Astrocyte (in vitro differentiated cells and primary cell): ENCODE measurements at regions not wholly inside any gene's neighbourhood (a gene's known extent, or its start where the extent isn't known, plus 50 kb on each side); places are given as distances from the start of the nearest gene placed in this dataset.

Source experiments
- DNase-seq: peaks from one replicate; pipeline ENCODE4 v3.0.0-alpha.2; 2010; ENCODE audit warnings: low read depth
- FAIRE-seq: peaks from 2 replicates; lab custom pipeline; 2011; peaks lifted over from hg19 to GRCh38; lab: Jason Lieb, UNC
- H2AFZ ChIP-seq: 2 replicates; pipeline ENCODE4 v1.6.0; 2012; ENCODE audit warnings: low read depth, low read length, inconsistent platforms
- H3K27ac ChIP-seq: 2 replicates; pipeline ENCODE4 v1.5.1; 2011; ENCODE audit warnings: low read depth, low read length, inconsistent platforms
- H3K27me3 ChIP-seq: 2 replicates; pipeline ENCODE4 v1.6.0; 2011; ENCODE audit warnings: low read length, inconsistent platforms; ENCODE audit not compliant: insufficient read depth
- H3K36me3 ChIP-seq: 2 replicates; pipeline ENCODE4 v1.5.1; 2011; ENCODE audit warnings: low read length, inconsistent platforms; ENCODE audit not compliant: insufficient read depth
- H3K4me1 ChIP-seq: 2 replicates; pipeline ENCODE4 v1.5.1; 2011; ENCODE audit warnings: low read length, inconsistent platforms; ENCODE audit not compliant: insufficient read depth
- H3K4me2 ChIP-seq: 2 replicates; pipeline ENCODE4 v1.6.0; 2012; ENCODE audit warnings: low read length, inconsistent platforms
- H3K4me3 ChIP-seq: 2 replicates; pipeline ENCODE4 v1.5.1; 2011; ENCODE audit warnings: low read depth, mild to moderate bottlenecking, low read length, inconsistent platforms; ENCODE audit not compliant: insufficient read depth
- H3K79me2 ChIP-seq: 2 replicates; pipeline ENCODE4 v1.6.0; 2012; ENCODE audit warnings: mild to moderate bottlenecking, low read length, inconsistent platforms; ENCODE audit not compliant: insufficient read depth
- H3K9ac ChIP-seq: 2 replicates; pipeline ENCODE4 v1.6.0; 2012; ENCODE audit warnings: mild to moderate bottlenecking, low read length, inconsistent platforms
- H3K9me3 ChIP-seq: 2 replicates; pipeline ENCODE4 v1.5.1; 2012; ENCODE audit warnings: low read depth, mild to moderate bottlenecking, low read length, inconsistent platforms; ENCODE audit not compliant: insufficient read depth
- H4K20me1 ChIP-seq: 2 replicates; pipeline ENCODE4 v1.6.0; 2012; ENCODE audit warnings: low read length, inconsistent platforms; ENCODE audit not compliant: insufficient read depth
- H3K27ac Mint-ChIP-seq: one replicate; pipeline ENCODE4 v1.8.0; 2021; ENCODE audit warnings: mild to moderate bottlenecking, mixed read lengths; ENCODE audit not compliant: unreplicated experiment
- H3K27me3 Mint-ChIP-seq: one replicate; pipeline ENCODE4 v1.8.0; 2021; ENCODE audit warnings: low read depth, mixed read lengths; ENCODE audit not compliant: unreplicated experiment
- H3K36me3 Mint-ChIP-seq: one replicate; pipeline ENCODE4 v1.8.0; 2021; ENCODE audit warnings: low read depth, mixed read lengths; ENCODE audit not compliant: unreplicated experiment
- H3K4me1 Mint-ChIP-seq: one replicate; pipeline ENCODE4 v1.8.0; 2021; ENCODE audit warnings: low read depth, mixed read lengths; ENCODE audit not compliant: unreplicated experiment
- H3K4me3 Mint-ChIP-seq: one replicate; pipeline ENCODE4 v1.8.0; 2021; ENCODE audit warnings: mild to moderate bottlenecking, moderate library complexity, mixed read lengths; ENCODE audit not compliant: unreplicated experiment
- H3K9me3 Mint-ChIP-seq: one replicate; pipeline ENCODE4 v1.8.0; 2021; ENCODE audit warnings: mild to moderate bottlenecking, mixed read lengths; ENCODE audit not compliant: unreplicated experiment
- EZH2 ChIP-seq: IDR thresholded peaks from 2 replicates; pipeline ENCODE4 v1.6.1; 2012; ENCODE audit warnings: mild to moderate bottlenecking, low read length, inconsistent platforms; ENCODE audit not compliant: insufficient read depth
- TF ChIP-seq, protein P1 (sequence below): IDR thresholded peaks from 2 replicates; pipeline ENCODE4 v1.5.1; 2011; ENCODE audit warnings: low read depth, mild to moderate bottlenecking, inconsistent platforms, low read length, moderate library complexity; ENCODE audit not compliant: insufficient read depth

DNA sequence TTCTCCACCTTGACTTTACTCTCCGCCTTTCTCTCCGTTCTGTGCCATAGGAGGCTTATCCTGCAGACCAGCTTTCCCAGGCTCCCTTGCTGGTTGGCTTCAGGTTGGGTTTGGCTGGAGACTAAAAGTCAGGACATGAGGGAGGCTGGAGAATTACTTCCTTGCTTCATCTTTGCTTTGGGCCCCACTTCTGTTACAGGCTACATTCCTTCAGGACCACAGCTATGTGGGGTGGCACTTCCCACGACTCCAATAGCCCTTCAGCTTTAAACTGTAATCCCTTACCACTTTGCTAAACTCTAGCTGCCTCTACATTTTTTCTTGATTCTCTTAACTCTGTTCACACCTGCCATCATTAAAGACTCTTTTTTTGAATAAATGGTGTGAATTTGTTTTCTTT is 186.7 kb upstream of the NR4A3 start:
- TF ChIP-seq EZH2 = no peak
- TF ChIP-seq, protein P1, sequence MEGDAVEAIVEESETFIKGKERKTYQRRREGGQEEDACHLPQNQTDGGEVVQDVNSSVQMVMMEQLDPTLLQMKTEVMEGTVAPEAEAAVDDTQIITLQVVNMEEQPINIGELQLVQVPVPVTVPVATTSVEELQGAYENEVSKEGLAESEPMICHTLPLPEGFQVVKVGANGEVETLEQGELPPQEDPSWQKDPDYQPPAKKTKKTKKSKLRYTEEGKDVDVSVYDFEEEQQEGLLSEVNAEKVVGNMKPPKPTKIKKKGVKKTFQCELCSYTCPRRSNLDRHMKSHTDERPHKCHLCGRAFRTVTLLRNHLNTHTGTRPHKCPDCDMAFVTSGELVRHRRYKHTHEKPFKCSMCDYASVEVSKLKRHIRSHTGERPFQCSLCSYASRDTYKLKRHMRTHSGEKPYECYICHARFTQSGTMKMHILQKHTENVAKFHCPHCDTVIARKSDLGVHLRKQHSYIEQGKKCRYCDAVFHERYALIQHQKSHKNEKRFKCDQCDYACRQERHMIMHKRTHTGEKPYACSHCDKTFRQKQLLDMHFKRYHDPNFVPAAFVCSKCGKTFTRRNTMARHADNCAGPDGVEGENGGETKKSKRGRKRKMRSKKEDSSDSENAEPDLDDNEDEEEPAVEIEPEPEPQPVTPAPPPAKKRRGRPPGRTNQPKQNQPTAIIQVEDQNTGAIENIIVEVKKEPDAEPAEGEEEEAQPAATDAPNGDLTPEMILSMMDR = no peak
- H3K36me3 ChIP-seq = no peaks in the 10 kb centered on the region
- no peaks in the 10 kb centered on the region for H3K9me3 ChIP-seq
- H3K27ac ChIP-seq = no peak overlapping the region
- Mint-ChIP-seq H3K9me3 (no peaks in the 10 kb centered on the region), H3K27me3 (no peaks in the 10 kb centered on the region), H3K4me1 (peaks cover 17% of the 10 kb centered on the region), H3K36me3 (no peaks in the 10 kb centered on the region), H3K27ac (peak overlapping the region; percentile 89), H3K4me3 (no peak overlapping the region)
- DNase-seq = peak; percentile 8
- H3K79me2 ChIP-seq = no peaks in the 10 kb centered on the region
- H4K20me1 ChIP-seq = no peaks in the 10 kb centered on the region
- no peak overlapping the region for H2AFZ ChIP-seq
- H3K9ac ChIP-seq = no peak overlapping the region
- H3K4me1 ChIP-seq = no peaks in the 10 kb centered on the region
- no peaks in the 10 kb centered on the region for H3K27me3 ChIP-seq
- no peak overlapping the region for H3K4me3 ChIP-seq
- no peak overlapping the region for H3K4me2 ChIP-seq
- FAIRE-seq = no peak

DNA sequence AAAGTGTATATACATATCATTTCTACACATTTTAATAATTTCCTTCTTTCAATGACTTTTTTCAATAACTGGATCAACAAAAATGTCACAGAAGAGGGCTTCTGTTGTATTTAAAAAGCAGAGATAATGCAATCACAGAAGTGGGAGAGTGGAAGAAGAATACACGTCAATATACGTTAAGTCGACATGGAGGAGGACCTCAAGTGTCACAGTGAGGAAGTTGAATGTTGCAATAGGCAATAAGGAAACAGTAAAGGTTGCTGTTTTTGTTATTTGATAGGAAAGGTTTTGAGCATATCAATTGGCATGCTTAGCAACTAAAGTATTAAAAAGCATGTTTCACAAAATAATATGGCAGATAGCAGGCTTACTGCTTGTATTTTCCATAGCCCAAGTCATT is 184.0 kb upstream of the NR4A3 start:
- Mint-ChIP-seq H3K4me1 (peaks cover 17% of the 10 kb centered on the region), H3K27ac (no peak overlapping the region)
- no peaks in the 10 kb centered on the region for H3K27me3 ChIP-seq

DNA sequence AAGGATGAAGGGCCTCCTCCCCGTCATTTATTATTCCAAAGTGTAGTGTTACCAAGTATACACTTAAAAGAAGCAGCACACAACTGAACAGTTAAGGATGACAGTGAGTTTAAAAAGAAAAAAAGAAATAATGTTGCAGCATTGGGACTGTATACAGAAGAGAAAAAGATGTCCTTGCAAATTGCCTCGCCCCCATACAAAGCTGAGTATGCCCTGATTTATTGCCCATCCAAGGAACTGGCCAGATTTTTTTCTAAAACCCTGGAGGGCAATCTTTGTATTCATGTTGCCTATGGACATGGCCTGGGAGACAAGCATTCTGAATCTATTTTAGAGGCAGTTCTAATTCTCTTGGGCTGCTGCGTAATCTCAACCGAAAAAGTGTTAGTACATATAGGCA is 182.7 kb upstream of the NR4A3 start:
- no peaks in the 10 kb centered on the region for H3K27me3 ChIP-seq
- Mint-ChIP-seq H3K36me3 (no peaks in the 10 kb centered on the region), H3K27ac (no peak overlapping the region), H3K27me3 (no peaks in the 10 kb centered on the region), H3K4me1 (peaks cover 17% of the 10 kb centered on the region), H3K4me3 (no peak overlapping the region), H3K9me3 (peaks cover 6% of the 10 kb centered on the region)
- H2AFZ ChIP-seq = no peak overlapping the region
- DNase-seq (no peak), FAIRE-seq (no peak)
- H3K4me1 ChIP-seq = no peaks in the 10 kb centered on the region
- no peaks in the 10 kb centered on the region for H3K9me3 ChIP-seq
- TF ChIP-seq, protein P1 = no peak
- TF ChIP-seq EZH2 = no peak
- no peak overlapping the region for H3K9ac ChIP-seq
- no peak overlapping the region for H3K4me3 ChIP-seq
- H3K27ac ChIP-seq = no peak overlapping the region
- no peaks in the 10 kb centered on the region for H3K79me2 ChIP-seq
- no peaks in the 10 kb centered on the region for H4K20me1 ChIP-seq
- H3K4me2 ChIP-seq = no peak overlapping the region
- no peaks in the 10 kb centered on the region for H3K36me3 ChIP-seq

More for the DNA sequence above, 184.0 kb upstream of the NR4A3 start:
- Histone ChIP-seq H3K79me2 (no peaks in the 10 kb centered on the region), H4K20me1 (no peaks in the 10 kb centered on the region), H3K36me3 (no peaks in the 10 kb centered on the region), H2AFZ (no peak overlapping the region), H3K9ac (no peak overlapping the region), H3K27ac (no peak overlapping the region), H3K4me3 (no peak overlapping the region), H3K9me3 (no peaks in the 10 kb centered on the region), H3K4me2 (no peak overlapping the region), H3K4me1 (no peaks in the 10 kb centered on the region)
- no peaks in the 10 kb centered on the region for H3K27me3 Mint-ChIP-seq
- no peaks in the 10 kb centered on the region for H3K36me3 Mint-ChIP-seq
- FAIRE-seq = no peak
- TF ChIP-seq, protein P1 = no peak
- TF ChIP-seq EZH2 = no peak
- no peak overlapping the region for H3K4me3 Mint-ChIP-seq
- no peak for DNase-seq
- peaks cover 6% of the 10 kb centered on the region for H3K9me3 Mint-ChIP-seq
